CD4-positive, alpha-beta T cell (primary cell): ENCODE measurements at regions not wholly inside any gene's neighbourhood (a gene's known extent, or its start where the extent isn't known, plus 50 kb on each side); places are given as distances from the start of the nearest gene placed in this dataset.

Experiments used
- ATAC-seq: fragments of 200-7000 bp; cut with Tn5 transposase; one replicate; pipeline ENCODE4 v1.10.0; 2022; ENCODE audit warnings: mild to moderate bottlenecking; ENCODE audit not compliant: poor library complexity
- CTCF ChIA-PET: fragments of 350-600 bp; sonication (Branson Sonifier 250); formaldehyde crosslinking; loops from one replicate; lab custom pipeline; 2021; ENCODE audit warnings: antibody characterized with exemption, inconsistent platforms; lab: Charles Lee
- POLR2A ChIA-PET: fragments of 350-600 bp; sonication (Branson Sonifier 250); formaldehyde crosslinking; loops from one replicate; lab custom pipeline; 2021; ENCODE audit warnings: antibody characterized with exemption, inconsistent platforms; lab: Charles Lee
- DNase-seq, 14 experiments: peaks; one replicate each; pipeline ENCODE4 v3.0.0-alpha.2; 2013 to 2020; ENCODE audit warnings: mixed read lengths in 2 of 14
- H3K27ac ChIP-seq, 2 donors: one replicate each; pipeline versions ENCODE4 v1.5.1 to v1.7.0; 2013; ENCODE audit warnings: low read length in 2 of 2, low read depth in 1 of 2, mild to moderate bottlenecking in 1 of 2
- H3K27me3 ChIP-seq, 2 experiments: 1 replicate in 1 of 2; 2 replicates in 1 of 2; pipeline versions ENCODE4 v1.6.1 to v1.7.0; 2013; ENCODE audit warnings: low read length in 2 of 2, control low read depth in 1 of 2, mild to moderate bottlenecking in 1 of 2, moderate library complexity in 1 of 2; ENCODE audit not compliant: insufficient read depth in 2 of 2, control insufficient read depth in 1 of 2
- H3K36me3 ChIP-seq: one replicate; pipeline ENCODE4 v1.6.1; 2013; ENCODE audit warnings: low read length, control low read depth; ENCODE audit not compliant: insufficient read depth
- H3K4me1 ChIP-seq: one replicate; pipeline ENCODE4 v1.6.1; 2013; ENCODE audit warnings: low read length, control low read depth; ENCODE audit not compliant: insufficient read depth
- H3K4me3 ChIP-seq: one replicate; pipeline ENCODE4 v1.5.1; 2013; ENCODE audit warnings: mild to moderate bottlenecking, low read length, moderate library complexity
- H3K9me3 ChIP-seq, 2 experiments: 1 replicate in 1 of 2; 2 replicates in 1 of 2; pipeline versions ENCODE4 v1.6.1 to v1.7.0; 2013; ENCODE audit warnings: low read length in 2 of 2, mild to moderate bottlenecking in 2 of 2, control low read depth in 1 of 2, moderate library complexity in 1 of 2; ENCODE audit not compliant: control insufficient read depth in 1 of 2, insufficient read depth in 1 of 2
- H3K27ac Mint-ChIP-seq: one replicate; pipeline ENCODE4 v1.8.0; 2020; ENCODE audit warnings: mixed read lengths
- H3K27me3 Mint-ChIP-seq: one replicate; pipeline ENCODE4 v1.8.0; 2021; ENCODE audit warnings: mixed read lengths
- H3K36me3 Mint-ChIP-seq: one replicate; pipeline ENCODE4 v1.8.0; 2021; ENCODE audit warnings: low read depth, mixed read lengths
- H3K4me1 Mint-ChIP-seq: one replicate; pipeline ENCODE4 v1.8.0; 2021; ENCODE audit warnings: low read depth, mixed read lengths
- H3K4me3 Mint-ChIP-seq: one replicate; pipeline ENCODE4 v1.8.0; 2020; ENCODE audit warnings: mild to moderate bottlenecking, mixed read lengths
- H3K9me3 Mint-ChIP-seq: one replicate; pipeline ENCODE4 v1.8.0; 2020; ENCODE audit warnings: mixed read lengths
- intact Hi-C, 2 experiments: fragments of 100-400 bp; cut with DNase I in 1 of 2; cut with micrococcal nuclease in 1 of 2; formaldehyde crosslinking; loops; one replicate each; pipeline versions ENCODE4 v1.15.1 to v1.9.0; 2023 to 2025; cut with DNase I, micrococcal nuclease
- TF ChIP-seq, protein P1 (sequence below): fragments of 200-600 bp; IDR thresholded peaks from one replicate; pipeline ENCODE4 v1.8.0; 2022; ENCODE audit warnings: antibody characterized with exemption, mild to moderate bottlenecking

DNA sequence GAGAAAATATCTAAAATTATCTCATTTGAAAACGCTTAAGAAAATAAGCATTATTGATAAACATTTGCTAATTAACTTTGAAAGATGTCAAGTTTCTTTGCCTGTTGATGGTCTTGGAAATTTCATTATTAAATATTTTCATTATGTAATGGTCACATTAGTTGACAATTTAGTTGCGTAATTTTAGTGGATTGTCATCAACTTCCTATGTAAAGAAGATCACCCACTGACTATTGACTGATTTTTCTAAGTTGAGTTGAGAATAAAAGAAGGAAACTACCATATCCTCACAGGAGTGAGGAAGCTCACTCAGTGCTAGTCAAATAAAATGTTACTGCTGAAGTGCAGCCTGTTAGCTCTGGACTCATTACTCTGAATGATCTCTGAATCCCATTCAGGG, 79.9 kb upstream of the LY86 start:
- Mint-ChIP-seq H3K4me1 (no peaks in the 10 kb centered on the region), H3K36me3 (no peaks in the 10 kb centered on the region), H3K9me3 (no peaks in the 10 kb centered on the region), H3K27me3 (peaks cover 46% of the 10 kb centered on the region), H3K4me3 (no peak overlapping the region), H3K27ac (no peak overlapping the region)
- DNase-seq (no peak), ATAC-seq (no peak)
- Histone ChIP-seq H3K9me3 (no peaks in the 10 kb centered on the region), H3K36me3 (no peaks in the 10 kb centered on the region), H3K27ac (no peak overlapping the region), H3K27me3 (peaks cover 7 to 18% of the 10 kb centered on the region in 2 experiments), H3K4me3 (no peak overlapping the region), H3K4me1 (no peaks in the 10 kb centered on the region)
- CTCF ChIA-PET = no interaction called here
- TF ChIP-seq, protein P1, sequence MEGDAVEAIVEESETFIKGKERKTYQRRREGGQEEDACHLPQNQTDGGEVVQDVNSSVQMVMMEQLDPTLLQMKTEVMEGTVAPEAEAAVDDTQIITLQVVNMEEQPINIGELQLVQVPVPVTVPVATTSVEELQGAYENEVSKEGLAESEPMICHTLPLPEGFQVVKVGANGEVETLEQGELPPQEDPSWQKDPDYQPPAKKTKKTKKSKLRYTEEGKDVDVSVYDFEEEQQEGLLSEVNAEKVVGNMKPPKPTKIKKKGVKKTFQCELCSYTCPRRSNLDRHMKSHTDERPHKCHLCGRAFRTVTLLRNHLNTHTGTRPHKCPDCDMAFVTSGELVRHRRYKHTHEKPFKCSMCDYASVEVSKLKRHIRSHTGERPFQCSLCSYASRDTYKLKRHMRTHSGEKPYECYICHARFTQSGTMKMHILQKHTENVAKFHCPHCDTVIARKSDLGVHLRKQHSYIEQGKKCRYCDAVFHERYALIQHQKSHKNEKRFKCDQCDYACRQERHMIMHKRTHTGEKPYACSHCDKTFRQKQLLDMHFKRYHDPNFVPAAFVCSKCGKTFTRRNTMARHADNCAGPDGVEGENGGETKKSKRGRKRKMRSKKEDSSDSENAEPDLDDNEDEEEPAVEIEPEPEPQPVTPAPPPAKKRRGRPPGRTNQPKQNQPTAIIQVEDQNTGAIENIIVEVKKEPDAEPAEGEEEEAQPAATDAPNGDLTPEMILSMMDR = no peak
- intact Hi-C loops = no loop called here
- POLR2A ChIA-PET = no interaction called here

DNA sequence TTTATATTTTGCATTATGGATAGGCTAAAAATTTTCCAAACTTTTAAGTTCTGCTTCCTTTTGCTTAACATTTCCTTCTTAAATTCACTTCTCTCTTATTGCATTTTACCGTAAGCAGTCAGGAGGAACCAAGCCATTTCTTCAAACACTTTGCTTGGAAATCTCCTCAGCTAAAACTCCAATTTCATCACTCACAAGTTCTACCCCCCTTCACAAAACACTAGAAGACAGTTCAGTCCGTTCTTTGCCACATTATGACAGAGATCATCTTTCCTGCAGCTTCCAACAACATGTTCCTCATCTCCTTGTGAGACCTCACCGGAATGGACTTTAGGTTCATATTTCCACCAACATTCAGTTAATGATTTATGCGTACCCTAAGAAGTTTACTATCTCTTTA, 79.2 kb upstream of the LY86 start:
- Histone ChIP-seq H3K27ac (no peak overlapping the region), H3K27me3 (peaks cover 7 to 18% of the 10 kb centered on the region in 2 experiments), H3K9me3 (no peaks in the 10 kb centered on the region), H3K4me3 (no peak overlapping the region), H3K36me3 (no peaks in the 10 kb centered on the region), H3K4me1 (no peaks in the 10 kb centered on the region)
- POLR2A ChIA-PET = no interaction called here
- CTCF ChIA-PET = no interaction called here
- Mint-ChIP-seq H3K4me1 (no peaks in the 10 kb centered on the region), H3K27me3 (peaks cover 43% of the 10 kb centered on the region), H3K27ac (no peak overlapping the region), H3K9me3 (no peaks in the 10 kb centered on the region), H3K36me3 (no peaks in the 10 kb centered on the region), H3K4me3 (no peak overlapping the region)
- no peak for DNase-seq
- intact Hi-C loops = no loop called here
- no peak for ATAC-seq
- TF ChIP-seq, protein P1 = no peak

DNA sequence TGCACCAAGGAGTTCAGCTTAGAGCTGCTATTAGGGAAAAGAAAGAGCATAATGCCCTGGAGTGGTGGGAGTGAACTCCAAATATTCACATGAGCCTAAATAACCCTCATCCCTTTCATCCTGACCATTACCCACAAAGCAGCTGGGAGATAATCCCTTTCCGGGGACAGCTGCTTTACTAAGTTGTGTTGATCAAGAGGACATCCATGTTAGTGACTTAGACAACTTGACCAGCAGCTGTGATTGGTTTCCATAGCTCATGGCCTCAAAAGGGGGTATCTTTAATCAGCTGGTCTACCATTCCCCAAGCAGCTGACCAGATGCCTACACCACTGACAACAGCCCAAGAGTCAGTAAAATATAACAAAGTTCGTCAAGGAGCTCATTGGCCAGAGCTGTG, 75.8 kb upstream of the LY86 start:
- Histone ChIP-seq H3K27me3 (peaks cover 9 to 18% of the 10 kb centered on the region in 2 experiments), H3K9me3 (no peaks in the 10 kb centered on the region), H3K36me3 (no peaks in the 10 kb centered on the region), H3K4me3 (no peak overlapping the region), H3K4me1 (peaks cover 8% of the 10 kb centered on the region), H3K27ac (no peak overlapping the region)
- intact Hi-C loops = no loop called here
- no peaks in the 10 kb centered on the region for H3K36me3 Mint-ChIP-seq
- H3K27ac Mint-ChIP-seq = no peak overlapping the region
- ChIA-PET POLR2A (no interaction called here), CTCF (no interaction called here)
- H3K9me3 Mint-ChIP-seq = no peaks in the 10 kb centered on the region
- DNase-seq = no peak
- H3K27me3 Mint-ChIP-seq = peaks cover 48% of the 10 kb centered on the region
- no peak for ATAC-seq
- H3K4me3 Mint-ChIP-seq = no peak overlapping the region
- H3K4me1 Mint-ChIP-seq = peaks cover 14% of the 10 kb centered on the region
- TF ChIP-seq, protein P1 = no peak
